HT-29 (cell line): ENCODE measurements at regions not wholly inside any gene's neighbourhood (a gene's known extent, or its start where the extent isn't known, plus 50 kb on each side); places are given as distances from the start of the nearest gene placed in this dataset.
"Not testable (repeated sequence)": the region's sequence is repeated elsewhere in the genome, so short reads cannot be mapped to it uniquely, and the experiment has no call there.

ENCODE experiments used
- DNase-seq: peaks from one replicate; pipeline ENCODE4 v3.0.0-alpha.2; 2015; ENCODE audit warnings: low spot score

GRCh38 chr9:124125651-124125977 is 114.0 kb downstream of the LHX2 start:
- no peak for DNase-seq

- DNase-seq: peak; percentile 87
These were observed 115.4 kb downstream of the LHX2 start for GRCh38 chr9:124126648-124127646.

DNA sequence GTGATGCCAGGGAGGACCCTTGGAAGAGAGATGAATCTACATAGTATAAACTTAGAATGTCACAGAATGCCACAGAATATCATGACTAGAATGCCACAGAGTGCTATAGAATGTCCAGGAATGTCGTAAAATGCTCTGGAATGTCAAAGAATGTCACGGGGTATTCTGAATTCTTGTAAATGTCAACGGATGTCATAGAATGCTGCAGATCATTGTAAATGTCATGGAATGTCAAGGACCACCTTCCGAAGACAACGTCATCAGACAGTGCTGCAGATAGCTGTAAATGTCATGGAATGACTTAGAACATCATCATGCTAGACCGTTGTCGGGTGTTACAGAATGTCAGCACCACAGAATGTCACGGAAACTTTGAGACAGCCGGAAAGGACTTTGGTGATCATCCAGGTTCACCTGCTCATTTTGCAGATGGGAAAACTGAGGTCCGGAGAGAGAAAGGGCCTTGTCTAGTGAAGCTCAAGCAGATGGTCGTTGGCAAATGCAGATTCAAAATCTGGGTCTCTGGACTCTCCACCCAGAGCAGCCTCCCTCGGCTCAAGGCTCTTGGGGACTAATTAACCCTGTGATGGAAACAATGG is 117.1 kb downstream of the LHX2 start:
- DNase-seq: no peak

DNA sequence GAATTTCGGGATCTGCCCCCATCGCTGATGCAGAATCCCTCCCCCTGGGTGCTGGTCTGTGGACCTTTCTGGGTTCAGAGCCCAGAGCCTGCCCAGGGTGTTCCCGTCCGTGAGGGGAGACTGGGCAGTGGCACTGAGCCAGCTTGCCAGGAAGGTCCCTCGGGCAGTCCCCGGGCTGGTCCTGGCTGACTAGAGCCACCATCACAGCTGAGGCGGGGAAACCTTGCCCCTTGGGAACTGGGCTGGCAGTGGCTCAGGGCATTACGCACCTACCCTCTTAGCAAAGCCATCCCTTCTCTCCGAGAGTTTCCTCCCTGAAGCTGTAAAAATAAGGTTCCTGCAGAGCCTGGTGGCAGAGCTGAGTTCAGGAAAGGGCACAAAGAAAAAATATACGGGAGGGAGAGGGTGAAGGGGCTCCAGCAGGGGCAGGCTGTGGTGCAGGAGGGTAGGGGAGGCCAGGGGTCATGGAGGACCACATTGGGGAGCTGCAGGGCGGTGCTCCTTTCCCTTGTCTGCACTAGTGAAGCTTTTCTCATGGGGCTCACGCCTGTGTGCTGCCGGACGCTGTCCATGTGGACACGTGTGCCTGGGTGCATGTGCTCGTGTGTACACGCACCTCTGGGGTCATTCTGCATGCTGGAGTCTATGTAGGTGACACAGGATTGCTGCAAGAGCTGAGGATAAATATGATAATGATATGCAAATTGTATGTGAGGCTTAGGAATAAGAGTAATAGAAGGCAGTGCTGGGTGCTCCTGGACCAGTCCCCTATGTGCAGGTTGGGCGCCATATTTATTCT is 118.9 kb downstream of the LHX2 start:
- DNase-seq: no peak

GRCh38 chr9:124131518-124131917 is 120.0 kb downstream of the LHX2 start:
- not testable (repeated sequence) for DNase-seq

DNA sequence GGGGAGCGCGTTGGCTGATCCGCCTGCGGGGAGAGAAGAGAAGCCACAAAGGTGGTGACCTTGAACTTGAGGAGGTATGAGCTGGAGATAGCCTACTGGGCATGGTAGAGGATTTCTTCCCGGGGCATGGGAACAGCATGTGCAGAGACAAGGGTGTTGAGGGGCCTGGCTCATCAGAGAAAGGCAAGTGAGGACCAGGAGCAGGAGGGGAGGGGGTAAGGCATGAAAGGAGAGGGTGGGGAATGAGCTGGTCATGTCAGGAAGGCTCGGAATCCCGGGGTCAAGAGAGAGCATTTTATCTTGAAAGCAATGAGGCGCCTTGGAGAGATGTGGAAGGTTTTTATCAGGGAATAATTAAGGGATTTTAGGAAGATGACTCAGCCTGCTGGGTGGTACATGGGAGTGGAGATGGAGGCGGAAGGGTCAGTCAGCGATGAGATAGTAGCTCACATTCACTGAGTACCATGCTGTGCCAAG is 121.1 kb downstream of the LHX2 start:
- DNase-seq: no peak

- DNase-seq: peak; percentile 62
These were observed 122.2 kb downstream of the LHX2 start for GRCh38 chr9:124133727-124134126.

DNA sequence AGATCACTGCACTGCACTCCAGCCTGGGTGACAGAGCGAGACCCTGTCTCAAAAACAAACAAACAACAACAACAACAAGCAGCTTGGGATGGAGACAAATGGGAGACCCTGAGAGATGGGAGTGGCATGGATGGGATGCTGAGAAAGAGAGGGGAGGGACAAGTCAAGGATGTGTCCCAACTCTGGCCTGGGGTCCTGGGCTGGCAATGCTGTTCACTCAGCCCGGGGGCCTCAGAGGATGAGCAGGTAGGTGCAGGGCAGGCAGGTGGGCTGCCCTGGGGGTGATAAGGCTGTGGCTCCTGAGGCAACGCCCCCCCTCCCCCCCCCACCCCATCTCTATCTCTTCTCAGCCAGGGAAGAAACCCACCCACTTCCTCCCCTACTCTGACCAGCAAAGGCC is 123.0 kb downstream of the LHX2 start:
- no peak for DNase-seq

- no peak for DNase-seq
These were observed 121.9 kb upstream of the NEK6 start for GRCh38 chr9:124135813-124136365.

- no peak for DNase-seq
These were observed 120.5 kb upstream of the NEK6 start for GRCh38 chr9:124137009-124137943.

DNA sequence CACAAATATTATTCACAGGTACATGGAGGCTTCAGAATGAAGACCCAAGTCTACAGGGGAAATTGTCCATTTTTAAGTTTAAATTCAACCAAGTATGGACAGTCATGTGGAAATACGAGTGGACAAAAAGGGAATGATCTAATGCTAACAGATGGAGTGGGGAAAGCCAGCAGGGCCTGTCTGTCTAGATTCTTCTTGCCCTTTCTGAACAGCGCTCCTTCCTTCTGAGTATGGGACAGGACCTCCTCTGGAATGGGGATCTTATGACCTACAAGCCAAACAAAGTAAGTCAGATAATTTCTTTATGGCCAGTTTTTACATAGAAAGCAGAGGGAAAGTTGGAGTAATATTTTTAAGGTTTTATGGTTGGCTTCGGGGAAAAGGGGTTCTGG is 119.8 kb upstream of the NEK6 start:
- no peak for DNase-seq

GRCh38 chr9:124139001-124139400 is 118.7 kb upstream of the NEK6 start:
- no peak for DNase-seq

- DNase-seq: no peak
These were observed 116.7 kb upstream of the NEK6 start for GRCh38 chr9:124140941-124141568.

DNA sequence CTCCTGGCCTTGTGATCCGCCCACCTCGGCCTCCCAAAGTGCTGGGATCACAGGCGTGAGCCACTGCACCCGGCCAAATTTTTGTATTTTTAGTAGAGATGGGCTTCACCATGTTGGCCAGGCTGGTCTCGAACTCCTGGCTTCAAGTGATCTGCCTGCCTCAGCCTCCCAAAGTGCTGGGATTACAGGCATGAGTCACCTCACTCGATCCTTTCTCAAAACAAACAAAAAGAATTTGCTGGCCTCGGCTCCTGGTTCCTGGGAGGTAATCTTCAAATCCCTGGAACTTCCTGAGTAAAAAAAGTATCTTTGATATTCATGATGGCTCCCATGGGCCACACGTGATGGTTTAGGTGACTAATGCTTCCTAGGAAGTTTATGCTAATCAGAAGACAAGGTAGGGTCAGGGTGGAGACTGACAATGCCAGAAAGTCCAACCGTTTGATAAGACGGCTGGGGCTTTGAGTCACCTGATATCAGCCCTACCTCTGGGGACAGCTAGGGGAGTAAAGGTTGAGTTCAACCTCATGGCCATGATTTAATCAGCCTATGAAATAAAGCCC is 113.1 kb upstream of the NEK6 start:
- DNase-seq: peak; percentile 37

DNA sequence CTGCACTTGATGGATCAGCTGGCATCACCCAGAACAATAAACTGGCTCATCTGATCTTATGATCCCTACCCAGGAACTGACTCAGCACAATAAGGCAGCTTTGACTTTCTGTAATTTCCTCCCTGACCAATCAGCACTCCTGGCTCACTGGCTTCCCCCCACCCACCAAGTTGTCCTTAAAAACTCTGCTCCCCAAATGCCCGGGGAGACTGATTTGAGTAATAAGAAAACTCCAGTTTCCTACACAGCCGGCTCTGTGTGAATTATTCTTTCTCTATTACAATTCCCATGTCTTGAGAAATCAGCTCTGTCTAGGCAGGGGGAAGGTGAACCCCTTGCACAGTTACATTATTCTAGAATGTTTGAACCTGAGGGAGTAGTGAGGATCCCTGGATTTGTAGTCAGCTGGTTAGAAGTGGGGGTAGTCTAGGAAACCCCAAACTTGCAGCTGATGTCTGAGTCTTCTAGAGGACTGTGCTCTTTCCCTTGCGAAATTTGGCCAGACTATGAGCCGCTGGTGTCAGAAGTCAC is 111.7 kb upstream of the NEK6 start:
- DNase-seq: no peak

- peak; percentile 9 for DNase-seq
These were observed 107.8 kb upstream of the NEK6 start for GRCh38 chr9:124149992-124150391.

DNA sequence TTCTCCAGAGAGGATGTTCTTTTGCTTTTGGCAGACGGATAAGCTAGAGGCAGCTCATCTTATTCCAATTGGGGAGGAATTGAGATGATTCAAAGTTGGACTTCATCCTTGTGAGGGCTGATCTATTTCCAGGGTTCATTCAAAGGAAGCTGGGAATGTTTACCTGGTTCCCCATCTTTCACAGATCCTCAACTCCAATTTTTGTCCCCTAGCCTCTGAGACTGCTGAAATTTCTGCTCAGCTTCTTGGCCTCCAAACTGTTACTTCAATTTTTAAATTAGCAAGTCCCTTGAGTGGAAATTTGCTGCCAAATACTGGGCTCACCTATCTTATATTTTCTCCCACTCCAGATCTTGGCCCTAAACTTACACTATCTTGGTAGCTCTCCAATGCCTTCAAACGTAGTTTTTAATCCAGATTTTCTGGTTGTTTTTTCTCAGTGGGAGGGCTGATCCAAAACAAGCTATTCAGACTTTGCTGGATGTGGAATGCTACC is 93.9 kb upstream of the NEK6 start:
- DNase-seq: no peak

- DNase-seq: no peak
These were observed 92.9 kb upstream of the NEK6 start for GRCh38 chr9:124164811-124165210.

GRCh38 chr9:124174433-124174832 is 83.3 kb upstream of the NEK6 start:
- no peak for DNase-seq
